Activated CD4-positive, alpha-beta T cell treated with anti-CD3 and anti-CD28 coated beads, Interleukin-2, Interleukin-6, amounts not matched to agents 100 ng/mL and 50 ng/mL, durations not matched to agents 16 hours and 8 hours (primary cell): ENCODE measurements at regions not wholly inside any gene's neighbourhood (a gene's known extent, or its start where the extent isn't known, plus 50 kb on each side); places are given as distances from the start of the nearest gene placed in this dataset.

ENCODE experiments used
- DNase-seq: peaks from one replicate; pipeline ENCODE4 v3.0.0-alpha.2; 2020

DNA sequence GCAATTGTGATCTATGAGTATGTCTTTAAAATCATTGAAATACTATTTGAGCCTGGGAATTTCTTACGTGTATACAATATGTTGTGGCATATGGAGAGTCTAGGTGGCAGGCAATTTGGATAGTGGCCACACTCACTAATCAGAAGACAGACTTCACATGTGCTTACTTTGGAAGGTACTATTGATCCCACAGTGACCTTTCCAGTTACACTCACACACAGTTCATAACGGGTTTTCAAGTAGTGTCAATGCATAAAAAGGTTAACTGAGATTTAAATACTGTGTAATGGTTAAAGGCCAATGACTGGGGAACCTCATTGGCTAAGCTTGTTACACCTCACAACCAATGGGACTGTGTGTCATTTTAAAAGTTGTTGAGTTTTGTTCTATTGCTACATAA is 783.2 kb downstream of the RPA4 start:
- no peak for DNase-seq

DNA sequence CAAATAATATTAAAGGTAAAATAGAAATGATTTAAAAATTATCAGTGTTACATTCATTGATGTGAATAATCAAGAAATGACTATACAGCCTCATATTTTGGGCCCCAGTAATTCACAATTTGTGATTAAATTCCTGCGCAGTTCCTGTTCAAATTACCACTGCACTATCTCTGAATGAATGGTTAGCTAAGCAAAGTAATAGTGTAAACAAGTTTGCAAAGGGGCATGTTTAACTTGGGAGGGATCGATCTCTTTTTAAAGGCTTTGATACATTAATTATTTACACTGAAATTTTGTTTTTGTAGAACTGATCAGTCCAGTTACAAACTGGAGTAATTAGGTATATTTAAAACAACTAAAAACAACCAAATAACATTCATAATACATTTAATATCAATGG is 784.4 kb downstream of the RPA4 start:
- DNase-seq = no peak

DNA sequence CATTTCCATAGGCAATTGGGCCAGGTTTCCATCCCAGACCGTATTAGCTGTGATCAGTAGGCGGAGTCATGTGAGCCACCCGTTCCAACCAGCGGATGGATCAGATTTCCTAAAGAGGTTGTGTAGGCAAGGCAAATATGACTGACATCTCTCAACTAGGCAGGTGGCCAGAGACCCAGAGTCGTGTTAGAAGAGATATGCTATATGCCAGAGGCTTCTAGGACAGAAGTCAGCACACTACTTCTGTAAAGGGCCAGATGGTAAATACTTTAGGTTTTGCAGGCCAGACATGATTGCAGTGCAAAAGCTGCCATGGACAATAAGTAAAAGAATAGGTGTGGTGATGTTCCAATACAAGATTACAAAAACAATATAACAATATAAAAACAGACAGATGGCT is 788.4 kb downstream of the RPA4 start:
- no peak for DNase-seq

DNA sequence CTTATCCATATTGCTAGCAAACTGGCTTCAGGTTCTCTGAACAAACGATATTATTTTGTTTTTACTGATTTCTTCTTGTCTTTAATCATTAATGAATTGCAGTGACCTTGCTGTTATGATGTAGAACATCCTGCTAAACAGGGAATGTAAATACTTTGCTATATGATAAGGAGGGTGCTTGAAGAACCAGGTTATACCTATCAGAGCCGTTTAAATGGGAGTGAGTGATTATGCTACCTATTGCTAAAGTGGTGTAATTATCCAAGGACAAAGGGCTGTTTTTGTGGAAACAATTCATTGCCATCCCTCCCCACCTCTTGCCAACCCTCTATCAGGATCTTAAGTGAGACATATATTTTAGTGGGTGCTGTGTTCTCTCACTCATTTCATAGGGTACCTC is 788.9 kb downstream of the RPA4 start:
- DNase-seq = no peak

DNA sequence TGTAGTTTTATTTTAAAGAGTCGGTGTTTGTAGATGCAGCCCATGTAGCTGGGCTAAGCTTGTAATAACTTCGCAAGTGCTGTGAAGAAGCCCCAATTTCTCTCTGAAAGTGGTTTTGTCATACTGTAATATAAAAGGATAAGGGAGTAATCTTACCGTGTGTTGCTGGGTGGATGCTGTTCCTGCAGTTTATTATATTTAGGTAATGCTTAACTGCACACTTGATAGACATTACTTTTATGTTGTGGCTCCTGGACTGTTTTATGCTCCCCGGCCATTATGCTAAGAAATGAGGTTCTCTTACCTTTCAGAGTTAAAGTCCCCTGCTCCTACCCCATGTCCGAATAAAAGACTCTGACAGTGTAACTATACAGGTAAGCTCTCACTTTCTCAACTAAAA is 789.4 kb downstream of the RPA4 start:
- no peak for DNase-seq

DNA sequence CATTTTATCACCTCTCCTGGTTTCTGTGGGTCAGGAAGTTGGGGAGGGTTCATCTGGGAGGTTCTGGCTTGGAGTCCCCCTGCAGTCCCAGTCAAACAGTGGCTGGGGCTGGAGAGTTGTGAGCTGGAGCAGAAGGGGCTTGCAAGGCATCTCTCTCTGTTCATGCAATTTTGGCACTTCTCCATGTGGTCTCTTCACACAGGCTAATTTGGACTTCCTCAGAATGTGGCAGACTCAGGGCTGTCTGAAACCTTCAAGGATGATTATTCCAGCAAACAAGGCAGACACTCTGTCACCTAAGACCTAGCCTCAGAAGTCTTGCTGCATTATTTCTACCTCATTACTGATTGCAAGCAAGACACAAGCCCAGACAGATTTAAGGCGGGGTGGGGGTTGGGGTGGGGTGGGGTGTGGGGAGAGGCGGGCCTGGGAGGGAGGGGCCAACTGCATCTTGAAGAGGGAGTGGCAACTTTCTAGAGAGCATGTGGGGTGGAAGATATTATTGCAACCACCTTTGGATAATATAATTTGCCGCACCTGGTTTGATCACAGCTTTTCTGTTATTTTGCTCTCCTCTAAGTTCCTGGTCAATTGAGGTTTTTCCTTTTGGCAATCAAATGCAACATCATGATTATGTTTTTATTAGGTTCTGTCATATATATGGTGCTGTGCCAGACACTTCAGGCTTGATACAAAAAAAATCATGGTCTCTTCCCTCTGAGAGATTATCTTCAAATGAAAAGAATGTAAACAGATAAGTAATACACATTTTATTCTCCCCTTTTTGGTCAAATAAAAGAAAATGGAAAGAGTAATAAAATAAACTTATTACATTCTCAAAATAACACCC is 799.5 kb downstream of the RPA4 start:
- DNase-seq = no peak

DNA sequence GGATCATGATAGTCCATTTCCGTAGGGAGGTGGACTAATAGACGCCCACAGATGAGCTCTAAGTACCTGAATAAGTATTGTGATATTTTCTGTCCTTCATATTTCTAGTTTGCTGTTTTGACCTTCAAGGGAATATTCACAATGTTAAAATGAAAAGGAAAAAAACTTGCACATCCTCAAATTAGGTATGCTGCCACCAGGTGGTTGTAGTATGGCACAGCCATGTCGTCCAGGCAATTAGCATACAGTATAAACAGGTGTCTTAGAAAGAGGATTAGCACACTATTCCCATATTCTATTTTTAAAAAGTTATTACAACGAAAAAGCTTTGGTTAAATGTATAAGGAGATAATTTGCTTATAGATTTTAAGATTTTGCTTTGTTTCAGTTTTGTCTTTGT is 802.0 kb downstream of the RPA4 start:
- DNase-seq = peak; percentile 20

DNA sequence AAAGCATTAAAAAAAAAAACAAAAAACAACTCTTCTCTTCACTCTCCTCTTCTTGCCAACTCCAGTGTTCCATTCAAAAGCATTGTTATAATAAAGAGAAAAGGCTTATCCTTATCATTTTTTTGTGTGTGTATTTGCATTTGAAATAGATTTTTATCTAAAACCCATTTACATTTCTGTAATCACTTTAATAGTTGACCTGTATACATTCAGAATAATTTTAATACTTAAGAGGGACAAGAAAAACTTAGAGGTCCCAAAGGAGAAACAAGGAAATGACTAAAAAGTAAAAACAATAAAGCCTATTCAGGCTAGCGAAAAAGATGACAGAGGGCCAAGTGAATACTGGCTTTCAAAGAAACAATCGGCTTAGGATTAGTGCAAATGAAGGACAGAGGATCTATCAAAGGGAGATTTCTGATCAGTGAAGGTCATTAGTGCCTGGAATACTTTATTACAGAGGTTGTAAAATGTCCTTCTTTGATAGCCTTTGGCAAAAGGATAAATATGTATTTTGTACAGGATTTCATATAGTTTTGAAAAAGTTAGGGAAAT is 808.3 kb downstream of the RPA4 start:
- no peak for DNase-seq

DNA sequence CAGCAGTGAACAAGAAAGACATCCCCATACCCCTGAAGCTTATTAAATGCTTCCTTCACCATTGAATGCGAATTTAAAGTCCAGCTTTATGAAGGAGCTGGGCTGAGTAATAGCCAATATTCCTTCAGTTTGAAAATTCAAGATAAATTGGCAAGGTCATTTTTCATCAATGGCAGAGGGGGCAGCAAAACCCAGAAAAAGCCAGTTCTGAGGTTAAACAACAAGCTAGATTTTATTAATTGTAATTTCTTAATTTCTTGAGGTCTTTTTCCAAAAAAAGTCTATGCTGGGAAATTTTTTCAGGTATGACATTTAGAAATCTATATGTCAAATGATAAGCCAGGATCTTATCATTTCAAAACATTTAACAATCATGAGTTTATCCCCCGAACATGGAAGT is 808.9 kb downstream of the RPA4 start:
- DNase-seq = no peak

DNA sequence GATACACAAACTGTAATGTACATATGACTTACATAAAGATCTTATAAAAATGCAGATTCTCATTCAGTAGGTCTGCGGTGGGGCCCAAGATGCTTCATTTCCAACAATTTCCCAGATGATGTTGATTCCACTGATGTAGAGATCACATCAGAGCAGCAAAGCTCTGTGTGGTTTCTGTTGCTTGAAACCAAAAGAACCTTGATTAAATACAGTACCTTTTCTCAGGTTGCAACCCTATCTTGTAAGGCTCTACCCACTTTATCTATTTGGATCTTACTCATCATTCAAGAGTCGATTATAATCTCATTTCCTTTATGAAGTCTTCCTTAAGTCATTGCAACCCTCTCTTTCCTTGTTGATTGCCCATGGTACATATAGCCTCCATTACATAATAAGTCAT is 816.8 kb downstream of the RPA4 start:
- peak; percentile 17 for DNase-seq

DNA sequence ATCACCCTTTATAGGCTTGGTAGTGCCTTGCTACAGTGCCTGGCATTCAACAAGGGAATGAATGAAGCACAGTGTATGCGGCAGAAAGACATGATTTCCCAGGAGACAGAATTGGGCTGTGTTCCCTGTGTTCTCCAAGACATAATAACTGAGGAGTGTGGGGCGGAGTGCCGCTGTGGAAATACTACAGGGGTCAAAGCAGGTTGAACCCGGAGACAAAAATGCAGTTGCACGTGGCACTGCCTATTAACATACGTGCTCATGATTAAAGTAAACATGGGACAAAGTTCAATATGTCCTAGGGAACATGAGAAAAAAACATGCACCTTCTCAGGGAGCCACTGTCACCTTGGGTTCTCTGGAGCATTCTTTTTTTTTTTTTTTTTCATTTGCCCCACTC is 820.8 kb downstream of the RPA4 start:
- no peak for DNase-seq

DNA sequence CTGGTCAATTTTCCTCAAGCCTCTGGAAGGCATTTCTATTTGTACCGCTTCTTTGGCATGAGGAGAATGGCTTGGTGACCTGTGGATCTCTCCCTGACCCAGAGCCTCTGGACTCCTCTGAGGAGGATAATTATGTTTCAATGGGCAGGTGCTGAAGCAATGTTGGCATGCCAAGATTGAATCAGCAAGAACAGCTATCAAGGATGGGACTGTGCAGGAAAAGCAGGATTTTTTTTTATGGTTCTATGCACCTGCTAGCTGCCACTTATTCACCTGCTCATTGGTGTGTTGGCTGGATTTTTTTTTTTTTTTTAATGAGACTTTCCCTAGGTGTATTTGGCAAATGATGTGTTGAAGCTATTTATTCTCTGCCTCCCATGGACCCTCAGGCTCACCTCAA is 821.2 kb downstream of the RPA4 start:
- DNase-seq = no peak

DNA sequence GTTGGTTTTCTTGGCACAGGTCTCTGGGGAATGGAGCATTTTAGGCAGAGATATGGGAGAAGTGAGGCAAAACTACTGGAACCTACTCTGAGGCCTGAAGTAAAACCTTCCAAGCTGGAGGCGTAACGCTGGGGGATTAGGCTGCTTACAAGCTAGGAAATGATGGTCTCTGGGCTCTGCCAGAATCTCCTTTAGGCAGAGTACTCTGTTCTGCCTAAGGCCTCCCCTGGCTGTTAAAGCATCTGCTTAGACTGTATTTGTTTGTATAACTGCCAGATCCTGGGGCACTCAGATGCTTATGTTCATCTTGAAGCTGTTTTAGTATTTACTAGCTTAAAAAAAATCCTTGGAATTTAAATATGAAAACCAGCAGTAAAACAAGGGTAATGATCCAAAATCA is 822.2 kb downstream of the RPA4 start:
- DNase-seq = no peak

DNA sequence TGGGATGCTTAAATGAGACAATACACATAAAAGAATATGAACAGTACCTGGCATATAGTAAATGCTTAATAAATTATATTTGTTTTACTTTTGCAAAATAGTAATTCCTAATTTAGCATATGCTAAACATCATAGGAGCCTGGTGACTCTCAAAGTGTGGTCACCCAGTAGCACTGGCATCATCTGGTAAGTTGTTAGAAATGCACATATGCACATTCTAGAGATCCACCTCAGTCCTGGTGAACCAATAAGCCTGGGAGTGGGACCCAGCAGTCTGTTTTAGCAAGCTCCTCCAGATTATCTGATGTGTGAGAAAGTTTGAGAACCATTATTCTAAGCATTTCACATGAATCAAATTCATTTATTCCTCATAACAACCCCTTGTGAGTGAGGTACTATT is 830.4 kb downstream of the RPA4 start:
- no peak for DNase-seq

DNA sequence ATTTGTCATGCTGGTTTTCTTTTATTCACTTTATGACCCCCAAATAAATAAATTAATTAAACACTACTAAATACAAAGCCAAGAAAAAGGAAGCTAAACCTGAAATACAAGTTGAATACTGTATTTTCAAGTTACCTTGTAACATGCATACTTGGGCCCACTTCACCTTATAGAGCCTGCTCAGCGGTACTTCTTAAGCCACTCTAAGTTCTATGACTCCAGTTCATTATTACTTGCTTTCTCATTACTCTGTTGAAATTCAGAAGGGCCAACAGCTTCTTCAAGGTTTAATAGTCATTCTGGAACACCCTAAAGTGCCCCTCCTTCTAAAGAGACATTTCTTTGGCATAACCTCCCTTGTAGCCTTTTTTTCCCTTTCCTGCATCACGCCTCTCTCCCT is 844.5 kb downstream of the RPA4 start:
- no peak for DNase-seq

DNA sequence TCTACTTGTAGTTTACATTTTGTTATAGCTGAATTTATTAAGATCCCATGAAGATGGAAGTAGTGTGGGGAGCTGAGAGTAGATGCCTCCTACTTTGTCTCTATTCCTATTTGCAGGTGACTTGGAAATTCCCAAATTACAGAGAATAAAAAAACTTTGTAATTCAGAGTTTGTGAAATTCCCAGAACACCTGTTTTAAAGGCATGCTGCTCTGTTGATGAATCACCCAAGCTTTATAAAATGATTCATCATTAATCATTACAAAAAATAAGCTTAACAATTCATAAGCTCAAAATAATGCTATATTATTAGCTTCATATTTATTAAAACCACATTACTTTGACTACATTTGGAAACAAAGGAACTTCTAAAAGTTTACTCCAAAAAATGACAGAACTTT is 856.3 kb downstream of the RPA4 start:
- no peak for DNase-seq

DNA sequence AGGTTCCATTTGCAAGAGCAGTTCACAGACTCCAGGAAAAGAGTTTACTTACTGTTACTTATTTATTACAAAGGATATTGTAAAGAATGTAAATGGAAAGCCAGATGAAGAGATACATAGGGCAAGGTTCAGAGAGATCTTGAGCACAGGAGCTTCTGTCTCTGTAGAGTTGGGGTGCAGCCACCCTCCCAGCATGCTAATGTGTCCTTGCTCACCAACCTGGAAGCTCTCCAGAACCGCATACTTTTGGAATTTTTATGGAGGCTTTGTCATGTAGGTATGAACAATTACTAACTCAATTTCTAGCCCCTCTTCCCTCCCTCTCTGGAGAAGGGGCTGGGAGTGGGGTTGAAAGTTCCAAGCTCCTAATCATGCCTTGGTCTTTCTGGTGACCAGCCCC is 857.2 kb downstream of the RPA4 start:
- DNase-seq = no peak

DNA sequence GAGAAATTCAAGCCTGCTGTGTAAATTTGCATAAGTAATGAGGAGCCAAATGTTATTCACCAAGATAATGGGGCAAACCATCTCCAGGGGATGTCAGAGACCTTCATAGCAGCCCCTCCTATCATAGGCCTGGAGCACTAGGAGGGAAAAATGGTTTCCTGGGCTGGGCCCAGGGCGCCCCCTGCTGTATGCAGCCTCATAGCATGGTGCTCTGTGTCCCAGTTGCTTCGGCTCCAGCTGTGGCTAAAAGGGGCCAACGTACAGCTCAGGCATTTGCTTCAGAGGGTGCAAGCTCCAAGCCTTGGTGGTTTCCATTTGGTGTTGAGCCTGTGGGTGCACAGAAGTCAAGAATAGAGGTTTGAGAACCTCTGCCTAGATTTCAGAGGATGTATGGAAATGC is 859.3 kb downstream of the RPA4 start:
- DNase-seq = peak; percentile 17

DNA sequence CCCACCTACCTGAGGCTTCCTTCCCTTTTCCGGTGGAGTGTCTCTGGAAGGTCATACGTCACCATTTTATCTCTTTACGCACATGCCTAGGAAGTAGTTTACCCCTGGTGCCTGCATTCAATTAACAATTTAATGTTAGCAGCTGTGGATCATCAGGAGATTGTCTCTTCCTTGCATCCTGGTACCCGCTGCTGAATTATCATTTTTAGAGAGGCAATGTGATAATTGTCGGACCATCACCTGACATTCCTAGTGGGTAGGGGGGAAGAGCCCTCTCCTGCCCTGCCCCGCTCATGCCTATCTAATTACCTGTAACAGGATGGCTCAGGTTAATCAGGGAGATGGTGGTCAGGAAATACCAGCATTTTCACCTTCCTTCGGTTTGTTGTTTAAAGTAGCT is 863.6 kb downstream of the RPA4 start:
- DNase-seq = no peak

DNA sequence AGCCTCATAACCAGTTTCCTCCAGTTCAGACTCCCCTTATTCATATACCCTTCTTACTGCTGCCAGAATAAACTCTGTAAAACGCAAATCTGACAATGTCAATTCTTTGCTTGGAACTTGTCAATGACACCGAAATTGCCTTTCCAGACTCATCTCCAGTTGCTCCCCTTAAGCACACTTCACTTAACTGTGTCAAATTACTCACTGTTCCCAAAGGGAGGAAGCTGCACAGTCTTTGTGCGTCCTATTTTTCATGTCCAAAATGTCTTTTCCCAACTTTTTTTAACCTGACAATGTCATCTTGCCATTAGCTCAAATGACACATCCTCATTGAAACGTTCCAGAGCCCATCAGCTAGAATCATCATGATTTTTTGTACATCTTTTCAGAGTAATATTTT is 867.3 kb downstream of the RPA4 start:
- DNase-seq = no peak

DNA sequence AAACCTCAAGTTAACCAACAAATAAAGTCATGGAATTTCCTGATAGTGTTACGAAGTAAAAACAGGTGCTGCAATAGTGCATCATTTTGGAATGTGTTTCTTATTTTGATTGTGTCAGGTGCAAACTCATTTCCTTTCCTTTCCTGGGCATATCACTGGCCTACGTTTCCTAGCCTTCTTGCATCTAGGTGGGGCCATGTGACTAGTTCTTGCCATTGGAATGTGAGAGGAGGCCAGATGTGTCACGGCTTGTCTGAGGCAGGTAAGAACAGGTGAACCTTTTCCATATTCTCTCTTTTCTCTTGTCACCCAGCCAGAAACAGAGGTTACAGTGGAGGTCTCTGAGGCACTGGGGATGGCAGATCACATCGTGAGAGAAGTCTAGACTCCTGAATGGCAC is 868.0 kb downstream of the RPA4 start:
- no peak for DNase-seq

DNA sequence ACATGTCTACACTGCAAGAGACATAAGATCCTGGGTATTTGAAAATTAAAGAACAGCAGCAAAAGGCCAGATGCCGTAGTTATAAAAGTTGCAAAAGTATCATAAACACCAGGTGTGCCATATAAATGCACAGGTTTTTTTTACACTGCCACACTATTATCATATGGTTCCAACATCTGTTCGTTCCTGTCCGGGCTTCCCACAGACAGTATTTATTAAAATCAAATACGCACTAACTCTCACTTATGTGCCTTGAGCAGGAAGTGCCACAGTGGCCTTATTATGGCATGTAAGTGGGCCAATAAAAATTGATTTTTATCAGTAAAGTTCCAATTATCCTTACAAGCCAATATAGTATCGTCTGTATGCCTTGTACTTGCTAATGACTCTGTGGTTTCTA is 873.2 kb downstream of the RPA4 start:
- no peak for DNase-seq

DNA sequence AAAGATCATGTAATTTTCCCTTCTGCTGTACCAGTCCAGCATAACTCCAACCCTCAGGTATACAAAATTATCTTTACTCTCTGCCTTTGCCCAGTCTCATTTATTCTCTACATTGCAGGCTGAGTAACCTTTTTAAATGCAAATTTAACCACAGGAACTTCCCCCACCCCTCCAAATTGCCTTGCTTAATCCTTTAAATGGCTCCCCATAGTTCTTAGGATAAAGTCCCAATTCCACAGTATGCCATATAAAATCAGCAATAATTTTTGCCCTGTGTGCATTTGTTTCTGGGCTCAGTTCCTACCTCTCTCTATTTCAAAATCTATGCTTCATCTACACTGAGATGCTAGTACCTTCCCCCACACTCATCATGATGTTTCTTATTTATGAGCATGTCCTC is 879.7 kb downstream of the RPA4 start:
- no peak for DNase-seq

DNA sequence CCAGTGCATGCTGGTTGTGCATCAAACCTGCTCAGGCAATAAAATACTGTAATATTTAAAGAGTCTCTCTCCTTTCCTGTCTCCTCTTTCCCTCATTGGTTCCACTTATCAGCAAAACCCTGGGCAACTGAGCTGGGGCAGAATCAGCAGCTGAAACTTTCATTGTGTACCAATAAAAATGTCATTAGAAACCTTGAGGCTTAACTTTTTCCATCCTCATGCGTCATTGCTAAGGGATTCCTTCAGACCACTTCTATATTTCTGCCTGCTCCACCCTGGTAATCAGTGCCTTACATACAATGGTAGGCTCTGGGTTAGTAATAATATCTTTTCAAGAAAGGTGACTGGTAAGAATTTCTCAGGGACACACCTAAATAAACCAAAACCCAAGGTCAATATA is 880.3 kb downstream of the RPA4 start:
- no peak for DNase-seq

DNA sequence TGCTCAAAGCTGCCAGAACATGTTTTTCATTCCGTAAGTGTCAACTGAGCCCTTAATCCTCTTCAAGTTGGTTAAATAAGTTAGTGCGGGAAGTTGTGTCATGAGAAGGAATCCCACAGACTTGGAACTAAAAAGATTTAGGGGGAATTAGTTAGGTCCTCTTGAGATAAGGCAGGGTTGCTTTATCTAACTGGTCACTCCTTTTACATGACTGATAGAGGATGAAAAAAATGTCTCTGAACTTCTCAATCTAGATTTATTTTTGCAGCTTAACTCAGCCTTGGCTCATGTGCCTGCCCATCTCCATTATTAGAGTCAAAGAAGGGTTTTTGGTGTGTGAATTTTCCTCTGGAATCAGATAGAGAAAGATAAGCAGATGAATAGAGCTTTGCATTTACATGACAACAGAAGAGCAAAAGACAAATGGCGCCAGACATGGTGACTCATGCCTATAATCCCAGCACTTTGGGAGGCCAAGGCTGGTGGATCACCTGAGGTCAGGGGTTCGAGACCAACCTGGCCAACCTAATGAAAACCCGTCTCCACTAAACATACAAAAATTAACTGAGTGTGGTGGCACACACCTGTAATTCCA is 882.9 kb downstream of the RPA4 start:
- no peak for DNase-seq
